ENCODE measurements at regions not wholly inside any gene's neighbourhood (a gene's known extent, or its start where the extent isn't known, plus 50 kb on each side); places are given as distances from the start of the nearest gene placed in this dataset.

DNA sequence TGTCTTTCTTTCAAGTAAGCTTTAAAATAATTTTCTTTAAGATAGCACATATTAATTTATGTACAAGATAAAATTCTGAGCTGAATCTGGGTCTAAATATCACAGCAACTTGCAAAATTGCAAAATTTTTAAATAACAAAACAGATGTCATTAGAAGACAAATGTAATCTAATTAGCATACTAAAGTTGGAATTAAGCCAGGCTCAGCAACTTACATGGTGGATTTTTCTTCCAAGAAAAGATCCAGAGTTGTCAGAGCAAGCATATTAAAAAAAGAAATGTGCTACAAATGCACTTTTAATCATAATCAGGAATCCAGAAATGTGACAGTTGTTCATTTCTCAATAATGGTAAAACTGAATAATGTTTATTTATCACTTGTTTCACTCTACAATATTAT lies 906.9 kb upstream of the INTU start:
- TF ChIP-seq EZH2phosphoT487 (IDR thresholded peaks at IDR 0.05; ENCODE audit: low read depth), result no peak
- TF ChIP-seq, protein P1, sequence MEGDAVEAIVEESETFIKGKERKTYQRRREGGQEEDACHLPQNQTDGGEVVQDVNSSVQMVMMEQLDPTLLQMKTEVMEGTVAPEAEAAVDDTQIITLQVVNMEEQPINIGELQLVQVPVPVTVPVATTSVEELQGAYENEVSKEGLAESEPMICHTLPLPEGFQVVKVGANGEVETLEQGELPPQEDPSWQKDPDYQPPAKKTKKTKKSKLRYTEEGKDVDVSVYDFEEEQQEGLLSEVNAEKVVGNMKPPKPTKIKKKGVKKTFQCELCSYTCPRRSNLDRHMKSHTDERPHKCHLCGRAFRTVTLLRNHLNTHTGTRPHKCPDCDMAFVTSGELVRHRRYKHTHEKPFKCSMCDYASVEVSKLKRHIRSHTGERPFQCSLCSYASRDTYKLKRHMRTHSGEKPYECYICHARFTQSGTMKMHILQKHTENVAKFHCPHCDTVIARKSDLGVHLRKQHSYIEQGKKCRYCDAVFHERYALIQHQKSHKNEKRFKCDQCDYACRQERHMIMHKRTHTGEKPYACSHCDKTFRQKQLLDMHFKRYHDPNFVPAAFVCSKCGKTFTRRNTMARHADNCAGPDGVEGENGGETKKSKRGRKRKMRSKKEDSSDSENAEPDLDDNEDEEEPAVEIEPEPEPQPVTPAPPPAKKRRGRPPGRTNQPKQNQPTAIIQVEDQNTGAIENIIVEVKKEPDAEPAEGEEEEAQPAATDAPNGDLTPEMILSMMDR (IDR thresholded peaks at IDR 0.05; ENCODE audit: low read depth, low read length), result no peak
